ENCODE measurements at regions not wholly inside any gene's neighbourhood (a gene's known extent, or its start where the extent isn't known, plus 50 kb on each side); places are given as distances from the start of the nearest gene placed in this dataset.

DNA sequence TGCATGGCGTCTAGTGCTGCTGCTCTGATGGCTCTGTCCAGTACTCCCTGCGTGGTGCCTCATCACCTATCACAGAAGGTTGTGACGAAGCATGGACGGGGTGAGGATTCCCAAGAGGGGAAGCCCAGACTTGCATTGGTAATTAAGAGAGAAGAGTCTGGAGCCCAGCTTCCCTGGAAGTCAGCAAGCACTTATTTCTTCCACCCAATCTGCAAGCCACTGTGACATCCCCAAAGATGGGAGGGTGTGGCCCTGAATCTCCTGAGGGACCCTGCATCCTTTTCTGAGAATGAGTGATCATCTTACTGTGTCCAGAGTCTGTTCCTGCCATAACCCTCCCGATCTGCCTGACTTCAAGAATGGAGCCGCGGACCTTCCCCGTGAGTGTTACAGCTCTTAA is 166.7 kb downstream of the PTPN20 start:
- no peak for DNase-seq

GRCh38 chr10:47078393-47079203 is 167.4 kb downstream of the PTPN20 start:
- DNase-seq: no peak

DNA sequence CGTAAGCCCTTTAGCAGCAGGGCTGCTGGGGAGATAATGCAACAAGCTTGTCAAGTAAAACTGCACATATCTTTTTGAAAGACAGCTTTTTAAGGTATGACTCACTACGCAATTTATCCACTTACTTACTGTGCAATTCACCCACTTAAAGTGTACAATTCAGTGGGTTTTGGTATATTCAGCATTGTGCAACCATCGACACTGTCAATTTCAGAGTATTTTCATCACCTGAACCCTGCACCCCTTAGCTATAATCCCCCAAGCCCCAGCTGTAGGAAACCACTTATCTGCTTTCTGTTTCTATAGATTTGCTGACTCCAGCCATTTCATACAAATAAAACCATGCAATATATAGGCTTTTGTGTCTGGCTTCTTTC is 168.0 kb downstream of the PTPN20 start:
- DNase-seq: no peak

GRCh38 chr10:47081264-47081663 is 170.0 kb downstream of the PTPN20 start:
- no peak for DNase-seq

GRCh38 chr10:47082055-47082784 is 171.0 kb downstream of the PTPN20 start:
- DNase-seq: no peak

GRCh38 chr10:47087667-47088066 is 176.4 kb downstream of the PTPN20 start:
- no peak for DNase-seq

DNA sequence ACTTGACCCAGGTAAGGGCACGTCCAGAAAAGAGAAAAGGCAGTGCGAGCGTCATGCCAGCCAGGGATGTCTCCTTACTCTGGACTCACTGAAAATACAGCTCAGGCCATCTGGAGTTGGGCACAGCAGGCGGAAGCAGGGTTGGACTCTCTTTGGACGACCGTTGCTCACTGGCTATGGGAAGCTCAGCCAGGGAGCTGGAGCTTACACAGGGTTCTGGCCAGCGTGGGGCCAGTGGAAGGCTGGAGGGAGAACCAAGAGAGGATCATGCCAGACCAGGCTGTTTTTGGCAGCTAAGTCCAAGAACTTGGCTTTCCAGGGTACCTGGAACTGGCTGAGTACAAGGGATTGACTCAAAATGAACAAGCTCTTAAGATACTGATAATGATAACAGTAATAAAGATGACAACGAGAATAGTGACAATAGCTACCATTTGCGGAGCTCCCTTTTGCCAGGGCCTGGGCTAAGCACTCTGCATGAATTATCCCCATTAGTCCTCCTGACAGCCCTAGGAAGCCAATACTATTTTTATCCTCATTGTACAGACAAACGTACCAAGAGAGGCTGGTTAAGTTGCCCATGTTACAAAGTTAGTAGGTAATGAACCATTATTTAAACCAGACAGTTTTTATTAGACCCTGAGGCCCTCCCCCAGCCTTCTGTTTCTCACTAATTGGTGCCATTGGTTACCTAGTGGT is 177.6 kb downstream of the PTPN20 start:
- no peak for DNase-seq

GRCh38 chr10:47090042-47090441 is 178.8 kb downstream of the PTPN20 start:
- no peak for DNase-seq

DNA sequence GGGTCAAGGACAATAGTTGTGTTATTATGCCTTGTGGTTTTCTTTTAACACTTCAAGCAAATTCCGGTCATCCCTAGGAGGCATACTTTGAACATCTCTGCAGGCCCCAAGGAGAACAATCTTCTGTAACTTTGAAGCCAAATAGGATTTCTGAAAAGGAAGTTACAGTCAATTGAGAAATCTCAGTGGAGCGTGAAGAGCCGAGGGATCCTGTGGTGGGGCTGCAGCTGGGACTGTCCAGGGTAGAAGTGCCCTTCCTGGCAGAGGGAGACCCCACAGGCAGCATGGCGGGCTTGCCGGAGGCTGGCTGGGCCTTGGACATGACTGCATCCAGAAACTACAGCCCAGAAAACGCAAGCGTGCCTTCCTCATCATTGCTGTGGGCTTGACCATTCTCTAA is 179.7 kb downstream of the PTPN20 start:
- no peak for DNase-seq

- no peak for DNase-seq
These were observed 180.2 kb downstream of the PTPN20 start for GRCh38 chr10:47091421-47091820.

GRCh38 chr10:47092376-47092775 is 181.1 kb downstream of the PTPN20 start:
- no peak for DNase-seq

DNA sequence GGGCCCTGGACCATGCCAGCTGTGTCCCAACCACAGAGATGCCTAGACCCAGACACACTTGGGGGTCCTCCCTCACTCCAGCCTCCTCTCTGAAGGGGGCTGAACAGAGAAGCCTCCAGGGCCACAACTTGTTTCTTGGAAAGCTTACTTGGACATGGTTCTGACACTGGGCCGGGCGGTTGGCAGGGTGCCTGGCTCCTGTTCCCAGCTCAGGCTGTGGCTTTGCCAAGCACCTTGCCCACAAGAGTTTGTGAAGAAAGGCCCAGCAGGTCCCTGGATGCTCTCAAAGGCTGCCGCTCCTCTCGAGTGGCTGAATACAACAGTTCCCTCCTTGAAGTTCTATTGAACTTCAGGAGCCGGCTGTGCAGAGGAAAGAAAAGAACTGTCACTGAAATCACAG is 181.6 kb downstream of the PTPN20 start:
- DNase-seq: no peak

DNA sequence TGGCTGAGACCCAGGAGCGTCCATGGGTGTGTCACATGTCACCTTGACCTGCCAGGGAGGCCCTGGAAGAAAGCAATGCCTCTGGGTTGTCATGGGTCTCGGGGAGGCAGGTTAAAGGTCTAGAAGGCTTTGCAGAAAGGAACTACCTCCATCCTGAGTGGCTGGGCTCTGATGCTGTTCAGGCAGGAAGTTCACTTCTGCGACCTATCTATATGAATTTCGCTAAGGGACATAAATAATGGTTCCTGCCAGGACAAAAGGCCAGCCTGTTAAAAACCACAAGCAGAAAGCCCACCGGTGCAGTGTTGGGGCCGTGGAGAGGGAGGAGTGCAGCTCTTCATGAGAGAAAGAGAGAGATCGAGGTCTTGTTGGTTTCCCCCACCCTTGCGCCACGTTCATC is 182.9 kb downstream of the PTPN20 start:
- no peak for DNase-seq

GRCh38 chr10:47094636-47095035 is 183.4 kb downstream of the PTPN20 start:
- DNase-seq: no peak

DNA sequence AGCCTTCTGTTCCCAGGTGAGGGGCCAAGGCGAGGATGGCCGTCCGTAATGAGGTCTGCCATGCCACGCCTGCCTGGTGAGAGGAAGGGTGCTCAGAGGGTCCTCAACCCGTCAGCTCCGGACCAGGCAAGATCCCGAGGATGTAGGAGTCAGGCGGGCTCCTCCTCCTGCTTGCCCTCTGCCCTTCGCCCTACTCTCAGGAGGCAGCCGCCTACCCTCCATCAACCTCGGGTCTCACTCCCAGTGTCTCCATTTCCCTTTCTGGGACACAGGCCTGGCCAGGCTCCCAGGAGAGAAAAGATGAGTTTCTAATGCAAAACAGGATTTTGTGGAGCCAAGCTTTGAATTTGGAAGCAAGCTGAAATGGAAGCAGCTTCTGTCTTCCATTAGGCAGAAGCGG is 184.0 kb downstream of the PTPN20 start:
- no peak for DNase-seq

DNA sequence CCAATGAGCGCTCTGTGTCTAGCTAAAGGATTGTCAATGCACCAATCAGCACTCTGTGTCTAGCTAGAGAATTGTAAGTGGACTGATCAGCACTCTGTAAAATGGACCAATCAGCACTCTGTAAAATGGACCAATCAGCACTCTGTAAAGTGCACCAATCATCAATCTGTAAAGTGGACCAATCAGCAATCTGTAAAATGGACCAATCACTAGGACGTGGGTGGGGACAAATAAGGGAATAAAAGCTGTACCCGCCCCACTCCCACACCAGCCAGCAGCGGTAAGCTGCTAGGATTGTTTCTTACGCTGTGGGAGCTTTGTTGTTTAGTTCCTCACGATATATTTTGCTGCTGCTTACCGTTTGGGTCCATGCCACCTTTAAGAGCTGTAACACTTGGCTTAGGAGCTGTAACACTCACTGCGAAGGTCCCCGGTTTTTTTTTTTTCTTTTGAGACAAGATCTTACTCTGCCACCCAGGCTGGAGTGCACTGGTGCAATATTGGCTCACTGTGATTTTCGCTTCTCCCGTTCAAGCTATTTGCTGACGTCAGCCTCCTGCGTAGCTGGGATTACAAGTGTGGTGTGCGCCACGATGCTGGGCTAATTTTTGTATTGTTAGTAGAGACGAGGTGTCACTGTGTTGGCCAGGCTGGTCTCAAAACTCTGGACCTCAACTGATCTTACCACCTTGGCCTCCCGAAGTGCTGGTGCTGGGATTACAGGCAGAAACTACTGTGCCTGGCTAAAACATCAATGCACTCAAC is 184.8 kb downstream of the PTPN20 start:
- DNase-seq: no peak

GRCh38 chr10:47098238-47098637 is 187.0 kb downstream of the PTPN20 start:
- no peak for DNase-seq

- no peak for DNase-seq
These were observed 187.7 kb downstream of the PTPN20 start for GRCh38 chr10:47098964-47099363.

- no peak for DNase-seq
These were observed 188.2 kb downstream of the PTPN20 start for GRCh38 chr10:47099474-47099873.

DNA sequence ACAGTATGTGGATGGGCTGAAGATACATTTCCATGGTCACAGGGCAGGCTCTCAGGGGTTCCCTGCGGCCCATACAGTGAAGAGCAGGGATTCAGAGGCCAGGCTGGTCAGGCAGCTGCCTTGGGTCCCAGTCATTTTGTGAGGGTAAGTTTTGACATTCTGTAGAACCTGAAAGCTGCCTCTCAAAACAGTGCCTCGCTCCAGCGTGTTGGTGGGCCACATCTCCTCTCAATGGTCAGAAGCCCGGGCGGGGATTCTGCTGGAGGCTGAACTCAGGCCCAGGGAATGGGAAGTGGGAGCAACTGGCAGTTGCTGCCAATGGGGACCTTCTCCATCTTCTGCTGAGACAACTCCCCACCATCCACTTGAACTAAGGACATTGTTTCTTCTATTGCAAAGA is 190.0 kb downstream of the PTPN20 start:
- no peak for DNase-seq

GRCh38 chr10:47101807-47102206 is 190.6 kb downstream of the PTPN20 start:
- no peak for DNase-seq

DNA sequence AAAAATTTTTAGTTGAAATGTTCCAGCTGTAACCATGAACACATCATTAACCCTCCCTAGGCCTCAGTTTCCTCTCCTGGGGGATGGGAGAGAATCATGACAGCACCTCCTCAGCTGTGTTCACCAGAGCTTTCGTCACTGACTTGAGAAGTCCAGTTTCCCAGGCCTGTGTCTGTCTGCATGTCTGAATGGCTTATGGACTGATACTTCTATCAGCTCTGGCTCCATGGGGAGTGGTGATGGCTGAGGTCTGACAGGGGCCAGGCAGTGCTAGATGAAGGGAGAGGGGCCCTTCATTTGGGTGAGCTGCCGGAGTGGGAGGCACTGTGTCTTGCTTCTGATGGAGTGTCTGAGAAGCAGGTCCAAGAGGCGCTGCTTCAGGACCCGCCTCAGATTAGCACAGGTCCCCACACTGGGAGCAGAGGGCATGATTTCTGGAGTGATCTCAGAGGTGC is 192.9 kb downstream of the PTPN20 start:
- no peak for DNase-seq

Measured in left kidney (tissue), 1 donor.